Ishikawa (cell line): ENCODE measurements at regions not wholly inside any gene's neighbourhood (a gene's known extent, or its start where the extent isn't known, plus 50 kb on each side); places are given as distances from the start of the nearest gene placed in this dataset.

Experiments used
- CREB1 ChIP-seq: IDR thresholded peaks from 2 replicates; pipeline ENCODE4 v1.6.1; 2012; ENCODE audit warnings: low read depth
- EGR1 ChIP-seq: IDR thresholded peaks from 2 replicates; pipeline ENCODE4 v1.6.1; 2012
- EP300 ChIP-seq: IDR thresholded peaks from 2 replicates; pipeline ENCODE4 v1.6.1; 2012; ENCODE audit warnings: borderline replicate concordance
- FOXM1 ChIP-seq: IDR thresholded peaks from 2 replicates; pipeline ENCODE4 v1.6.1; 2012; ENCODE audit warnings: low read depth, borderline replicate concordance
- MAX ChIP-seq: IDR thresholded peaks from 2 replicates; pipeline ENCODE4 v1.6.1; 2012
- NFIC ChIP-seq: IDR thresholded peaks from 2 replicates; pipeline ENCODE4 v1.6.1; 2012
- RAD21 ChIP-seq: IDR thresholded peaks from 2 replicates; pipeline ENCODE4 v1.6.1; 2012; ENCODE audit warnings: low read depth
- REST ChIP-seq: IDR thresholded peaks from 2 replicates; pipeline ENCODE4 v1.6.1; 2012; ENCODE audit warnings: low read depth, mild to moderate bottlenecking
- TAF1 ChIP-seq: IDR thresholded peaks from 2 replicates; pipeline ENCODE4 v1.6.1; 2012; ENCODE audit warnings: low read depth, mild to moderate bottlenecking
- TCF12 ChIP-seq: IDR thresholded peaks from 2 replicates; pipeline ENCODE4 v1.6.1; 2012; ENCODE audit warnings: low read depth
- USF1 ChIP-seq: IDR thresholded peaks from 2 replicates; pipeline ENCODE4 v1.6.1; 2012
- YY1 ChIP-seq: IDR thresholded peaks from 2 replicates; pipeline ENCODE4 v1.6.1; 2012; ENCODE audit warnings: low read depth

- no peak for TF ChIP-seq FOXM1
- TF ChIP-seq CREB1, result no peak
- no peak for TF ChIP-seq MAX
- TF ChIP-seq REST, result no peak
- no peak for TF ChIP-seq YY1
- TF ChIP-seq TCF12, result no peak
- no peak for TF ChIP-seq USF1
- no peak for TF ChIP-seq NFIC
- TF ChIP-seq RAD21, result no peak
- TF ChIP-seq TAF1, result no peak
- TF ChIP-seq EP300, result no peak
- no peak for TF ChIP-seq EGR1
Measured at GRCh38 chr2:56460508-56460907, 276.7 kb downstream of the CCDC85A start.
